MG63 (cell line): ENCODE measurements at regions not wholly inside any gene's neighbourhood (a gene's known extent, or its start where the extent isn't known, plus 50 kb on each side); places are given as distances from the start of the nearest gene placed in this dataset.

ENCODE experiments used
- DNase-seq: peaks from one replicate; pipeline ENCODE4 v3.0.0-alpha.2; 2020
- H3K27me3 ChIP-seq: fragments of 250-450 bp; sonication (Bioruptor Pico); 2 replicates; pipeline ENCODE4 v1.5.1; 2020; ENCODE audit warnings: mild to moderate bottlenecking, moderate library complexity
- H3K36me3 ChIP-seq: fragments of 250-450 bp; sonication (Bioruptor Pico); 2 replicates; pipeline ENCODE4 v1.5.1; 2020; ENCODE audit warnings: mild to moderate bottlenecking, moderate library complexity
- H3K4me3 ChIP-seq: fragments of 250-450 bp; sonication (Bioruptor Pico); 2 replicates; pipeline ENCODE4 v1.5.1; 2020; ENCODE audit warnings: mild to moderate bottlenecking, moderate library complexity
- H3K9me3 ChIP-seq: fragments of 250-450 bp; sonication (Bioruptor Pico); 2 replicates; pipeline ENCODE4 v1.5.1; 2020; ENCODE audit warnings: mild to moderate bottlenecking, moderate library complexity

GRCh38 chr5:128645581-128645980, 107.5 kb upstream of the FBN2 start:
- Histone ChIP-seq H3K36me3 (no peaks in the 10 kb centered on the region), H3K27me3 (no peaks in the 10 kb centered on the region), H3K9me3 (no peaks in the 10 kb centered on the region), H3K4me3 (no peak overlapping the region)
- no peak for DNase-seq

GRCh38 chr5:128646176-128646575, 108.1 kb upstream of the FBN2 start:
- no peak for DNase-seq
- Histone ChIP-seq H3K36me3 (no peaks in the 10 kb centered on the region), H3K9me3 (no peaks in the 10 kb centered on the region), H3K27me3 (no peaks in the 10 kb centered on the region), H3K4me3 (no peak overlapping the region)

GRCh38 chr5:128649192-128649591, 111.1 kb upstream of the FBN2 start:
- DNase-seq: no peak
- H3K27me3 ChIP-seq: no peaks in the 10 kb centered on the region
- no peak overlapping the region for H3K4me3 ChIP-seq

DNA sequence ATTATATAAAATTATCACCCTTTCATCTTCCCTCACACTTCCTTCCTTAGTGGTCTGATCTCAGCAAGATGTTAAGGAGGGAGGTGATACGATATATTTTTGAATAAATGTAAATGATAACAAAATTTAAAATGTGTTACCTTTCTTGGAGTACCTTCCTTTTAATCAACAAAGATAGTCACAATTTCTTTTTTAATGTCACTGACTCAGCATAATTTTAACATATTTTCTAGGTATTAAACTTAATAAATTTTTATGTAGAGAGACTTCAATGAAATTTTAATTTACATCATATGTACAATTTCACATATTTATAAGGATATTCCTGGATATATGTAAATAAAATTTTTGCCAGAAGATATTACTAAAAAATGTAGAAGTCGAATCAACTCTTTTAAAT, 125.0 kb upstream of the FBN2 start:
- Histone ChIP-seq H3K4me3 (no peak overlapping the region), H3K9me3 (no peaks in the 10 kb centered on the region), H3K27me3 (no peaks in the 10 kb centered on the region), H3K36me3 (no peaks in the 10 kb centered on the region)
- no peak for DNase-seq

More at GRCh38 chr5:128649192-128649591, 111.1 kb upstream of the FBN2 start:
- Histone ChIP-seq H3K36me3 (no peaks in the 10 kb centered on the region), H3K9me3 (no peaks in the 10 kb centered on the region; the same call in 1 of the 2 replicates)

DNA sequence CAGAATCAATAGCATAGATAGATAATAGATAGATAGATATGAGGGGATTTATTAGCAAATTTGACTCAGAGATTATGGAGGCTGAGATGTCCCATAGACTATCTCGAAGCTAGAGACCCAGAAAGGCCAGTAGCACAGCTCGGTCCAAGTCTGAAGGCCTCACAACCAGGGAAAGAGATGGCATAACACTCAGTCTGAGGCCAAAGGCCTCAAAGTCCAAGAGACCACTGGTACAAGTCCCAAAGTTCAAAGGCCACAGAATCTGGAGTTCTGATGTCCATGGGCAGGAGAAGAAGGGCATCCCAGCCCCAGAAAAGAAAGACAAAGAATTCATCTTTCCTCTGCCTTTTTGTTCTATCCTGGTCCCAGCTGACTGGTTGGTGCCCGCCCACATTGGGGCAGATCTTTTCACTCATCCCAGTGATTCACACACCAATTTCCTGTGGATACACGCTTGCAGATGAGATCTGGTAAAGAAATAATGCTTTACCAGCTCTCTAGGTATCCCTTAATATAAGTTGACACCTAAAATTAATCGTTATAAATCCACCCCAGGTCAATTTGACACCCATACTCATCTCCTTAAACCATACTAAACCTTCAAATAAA, 127.8 kb upstream of the FBN2 start:
- no peaks in the 10 kb centered on the region for H3K36me3 ChIP-seq

DNA sequence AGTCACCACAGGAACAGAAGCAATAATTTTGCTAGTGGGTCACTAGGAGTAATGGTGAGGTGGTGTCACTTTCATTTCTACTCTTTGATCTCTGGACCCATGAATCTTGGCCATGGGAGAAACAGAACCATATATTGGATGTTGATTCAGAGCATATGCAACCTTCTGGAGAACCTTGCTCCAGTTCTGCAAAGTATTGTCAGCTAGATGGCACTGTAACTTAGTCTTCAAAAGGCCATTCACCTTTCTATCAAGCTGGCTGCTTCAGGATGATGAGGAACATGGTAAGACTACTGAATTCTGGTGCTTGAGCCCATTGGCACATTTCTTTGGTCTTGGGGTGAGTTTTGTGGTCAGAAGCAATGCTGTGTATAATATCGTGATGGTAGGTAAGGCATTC, 129.1 kb upstream of the FBN2 start:
- no peaks in the 10 kb centered on the region for H3K27me3 ChIP-seq
- DNase-seq: no peak
- H3K4me3 ChIP-seq: no peak overlapping the region
- no peaks in the 10 kb centered on the region for H3K9me3 ChIP-seq
- H3K36me3 ChIP-seq: no peaks in the 10 kb centered on the region

More for the DNA sequence above, 127.8 kb upstream of the FBN2 start:
- Histone ChIP-seq H3K9me3 (no peaks in the 10 kb centered on the region), H3K4me3 (no peak overlapping the region), H3K27me3 (no peaks in the 10 kb centered on the region)
- DNase-seq: no peak

DNA sequence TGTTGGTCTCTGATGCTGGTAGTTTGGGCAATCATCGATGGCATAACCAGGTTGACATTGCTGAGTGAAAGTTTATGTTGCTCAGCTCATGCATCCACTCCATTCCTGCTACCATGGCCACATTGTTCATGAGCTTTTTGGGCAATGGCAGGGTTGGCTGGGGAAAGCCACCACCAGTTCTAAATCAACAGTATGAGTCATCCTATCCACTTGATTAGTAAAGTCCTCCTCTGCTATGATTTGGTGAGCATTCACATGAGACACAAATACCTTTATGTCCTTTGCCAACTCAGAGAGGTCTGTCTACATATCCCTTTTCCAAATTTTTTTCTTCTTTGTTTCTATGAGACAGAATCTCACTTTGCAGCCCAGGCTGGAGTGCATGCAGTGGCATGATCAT, 129.7 kb upstream of the FBN2 start:
- no peak overlapping the region for H3K4me3 ChIP-seq
- H3K27me3 ChIP-seq: no peaks in the 10 kb centered on the region
- H3K36me3 ChIP-seq: no peaks in the 10 kb centered on the region
- no peak for DNase-seq
- H3K9me3 ChIP-seq: no peaks in the 10 kb centered on the region

DNA sequence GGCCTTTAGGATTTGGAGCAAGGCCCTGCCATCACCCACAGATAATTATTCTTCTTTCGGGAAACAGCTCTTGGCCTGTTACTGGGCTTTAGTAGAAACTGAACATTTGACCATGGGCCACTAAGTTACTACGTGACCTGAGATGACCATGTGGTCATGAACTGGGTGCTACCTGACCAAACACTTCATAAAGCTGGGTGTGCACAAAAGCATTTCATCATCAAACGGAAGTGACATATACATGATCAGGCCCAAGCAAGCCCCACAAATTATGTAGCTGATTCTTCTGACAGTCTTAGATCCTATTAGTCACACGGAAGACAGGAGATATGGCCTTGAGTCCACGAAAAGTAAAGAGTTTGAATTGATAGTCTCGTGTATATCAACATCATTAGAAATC, 130.9 kb upstream of the FBN2 start:
- no peak for DNase-seq
- no peaks in the 10 kb centered on the region for H3K27me3 ChIP-seq
- H3K9me3 ChIP-seq: no peaks in the 10 kb centered on the region
- no peak overlapping the region for H3K4me3 ChIP-seq
- no peaks in the 10 kb centered on the region for H3K36me3 ChIP-seq

DNA sequence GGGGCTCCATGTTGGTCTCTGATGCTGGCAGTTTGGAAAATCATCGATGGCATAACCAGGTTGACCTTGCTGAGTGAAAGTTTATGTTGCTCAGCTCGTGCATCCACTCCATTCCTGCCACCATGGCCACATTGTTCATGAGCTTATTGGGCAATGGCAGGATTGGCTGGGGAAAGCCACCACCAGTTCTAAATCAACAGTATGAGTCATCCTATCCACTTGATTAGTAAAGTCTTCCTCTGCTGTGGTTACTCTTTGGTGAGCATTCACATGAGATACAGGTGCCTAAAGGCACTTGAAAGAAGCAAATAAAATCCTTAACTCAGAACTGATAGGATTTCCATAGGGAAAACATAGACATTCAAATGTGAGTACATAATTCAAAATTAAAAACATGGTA, 131.8 kb upstream of the FBN2 start:
- DNase-seq: no peak
- no peaks in the 10 kb centered on the region for H3K27me3 ChIP-seq
- no peak overlapping the region for H3K4me3 ChIP-seq
- H3K9me3 ChIP-seq: no peaks in the 10 kb centered on the region
- H3K36me3 ChIP-seq: no peaks in the 10 kb centered on the region

DNA sequence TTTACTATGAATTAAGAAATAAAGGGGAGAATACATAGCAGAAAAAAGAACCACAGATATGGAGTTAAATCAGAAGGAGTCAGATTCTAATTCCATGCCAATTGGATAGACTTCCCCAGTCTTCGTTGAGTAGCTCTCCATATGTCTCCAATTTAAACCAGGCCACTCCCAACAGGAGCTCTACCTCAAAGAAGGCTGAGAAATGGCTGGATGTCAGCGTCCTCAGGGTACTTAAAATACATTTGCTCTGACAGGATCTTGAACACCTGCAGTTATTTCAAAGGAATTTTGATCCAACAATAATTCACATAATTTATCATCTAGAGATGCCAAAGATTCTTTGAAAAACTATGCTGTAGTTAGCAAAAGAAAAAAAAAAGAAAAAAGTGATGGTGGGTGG, 133.9 kb upstream of the FBN2 start:
- H3K36me3 ChIP-seq: no peaks in the 10 kb centered on the region
- no peaks in the 10 kb centered on the region for H3K27me3 ChIP-seq
- DNase-seq: no peak
- H3K4me3 ChIP-seq: no peak overlapping the region
- H3K9me3 ChIP-seq: no peaks in the 10 kb centered on the region

DNA sequence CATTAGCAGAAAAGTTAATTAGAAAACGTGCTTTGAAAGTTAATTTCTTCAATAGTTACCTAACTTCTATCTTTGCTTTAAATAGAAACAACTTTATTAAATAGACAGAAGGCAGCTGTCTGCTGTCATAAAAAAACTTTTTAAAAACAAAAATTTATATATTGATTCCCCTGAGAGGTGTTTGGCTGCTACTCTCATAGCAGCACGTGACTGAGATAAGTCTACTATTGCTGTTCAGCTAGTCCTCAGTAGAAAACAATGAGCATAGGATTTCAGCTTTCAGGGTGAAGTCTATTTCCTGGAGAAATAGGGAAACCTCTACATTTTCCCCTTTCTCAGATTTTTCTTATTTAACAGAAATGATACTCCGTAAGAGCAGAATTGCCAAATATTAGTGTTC, 135.0 kb upstream of the FBN2 start:
- DNase-seq: no peak
- Histone ChIP-seq H3K9me3 (no peaks in the 10 kb centered on the region), H3K27me3 (no peaks in the 10 kb centered on the region), H3K36me3 (no peaks in the 10 kb centered on the region), H3K4me3 (no peak overlapping the region)

DNA sequence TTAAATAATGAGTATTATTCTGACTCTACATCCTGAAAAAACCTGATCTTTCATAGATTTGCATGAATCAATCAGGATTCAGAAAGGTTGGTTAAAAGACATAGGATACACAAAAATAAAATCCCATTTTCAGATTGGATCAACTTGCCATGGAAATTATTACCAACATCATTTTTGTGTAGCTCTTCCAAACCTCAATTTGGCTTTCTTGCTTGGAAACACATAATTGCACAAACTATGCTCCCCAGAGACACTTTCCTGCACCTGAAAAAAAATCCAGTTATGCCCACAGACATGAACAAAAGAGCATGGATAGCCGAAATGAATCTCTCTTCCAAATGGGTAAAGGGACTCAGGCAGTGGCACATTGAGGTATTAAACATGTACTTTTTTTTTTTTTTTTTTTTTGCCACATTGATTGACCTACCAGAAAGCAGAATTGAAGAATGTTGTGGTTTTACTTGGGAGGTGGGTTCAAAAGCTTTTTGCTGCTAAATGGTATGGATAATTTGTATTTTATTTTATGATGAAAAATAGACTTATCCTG, 135.4 kb upstream of the FBN2 start:
- Histone ChIP-seq H3K4me3 (no peak overlapping the region), H3K36me3 (no peaks in the 10 kb centered on the region), H3K9me3 (no peaks in the 10 kb centered on the region), H3K27me3 (no peaks in the 10 kb centered on the region)
- DNase-seq: no peak

GRCh38 chr5:128673970-128674369, 135.9 kb upstream of the FBN2 start:
- Histone ChIP-seq H3K4me3 (no peak overlapping the region), H3K9me3 (no peaks in the 10 kb centered on the region), H3K27me3 (no peaks in the 10 kb centered on the region), H3K36me3 (no peaks in the 10 kb centered on the region)
- DNase-seq: no peak

- DNase-seq: peak; percentile 44
- Histone ChIP-seq H3K4me3 (no peak overlapping the region), H3K9me3 (no peaks in the 10 kb centered on the region), H3K27me3 (no peaks in the 10 kb centered on the region), H3K36me3 (no peaks in the 10 kb centered on the region)
Observed at GRCh38 chr5:128674837-128675446, 136.9 kb upstream of the FBN2 start.

GRCh38 chr5:128681096-128681495, 143.1 kb upstream of the FBN2 start:
- no peaks in the 10 kb centered on the region; the same call in 1 of the 2 replicates for H3K27me3 ChIP-seq
- no peak overlapping the region for H3K4me3 ChIP-seq
- no peaks in the 10 kb centered on the region for H3K36me3 ChIP-seq
- H3K9me3 ChIP-seq: no peaks in the 10 kb centered on the region
- DNase-seq: no peak

GRCh38 chr5:128681764-128682592, 143.9 kb upstream of the FBN2 start:
- H3K36me3 ChIP-seq: no peaks in the 10 kb centered on the region
- no peaks in the 10 kb centered on the region; the same call in 1 of the 2 replicates for H3K27me3 ChIP-seq
- no peak overlapping the region for H3K4me3 ChIP-seq
- H3K9me3 ChIP-seq: no peaks in the 10 kb centered on the region
- DNase-seq: peak; percentile 11

GRCh38 chr5:128682669-128683068, 144.6 kb upstream of the FBN2 start:
- no peak for DNase-seq
- Histone ChIP-seq H3K4me3 (no peak overlapping the region), H3K9me3 (no peaks in the 10 kb centered on the region), H3K27me3 (no peaks in the 10 kb centered on the region; the same call in 1 of the 2 replicates), H3K36me3 (no peaks in the 10 kb centered on the region)
